GM19324 (cell line): ENCODE measurements at regions not wholly inside any gene's neighbourhood (a gene's known extent, or its start where the extent isn't known, plus 50 kb on each side); places are given as distances from the start of the nearest gene placed in this dataset.
"Not testable (repeated sequence)": the region's sequence is repeated elsewhere in the genome, so short reads cannot be mapped to it uniquely, and the experiment has no call there.

Source experiments
- ATAC-seq: cut with Tn5 transposase; IDR thresholded peaks from one replicate; pipeline ENCODE4 v1.9.1; 2021; ENCODE audit warnings: mild to moderate bottlenecking, moderate library complexity; ENCODE audit not compliant: unreplicated experiment, low FRiP score

DNA sequence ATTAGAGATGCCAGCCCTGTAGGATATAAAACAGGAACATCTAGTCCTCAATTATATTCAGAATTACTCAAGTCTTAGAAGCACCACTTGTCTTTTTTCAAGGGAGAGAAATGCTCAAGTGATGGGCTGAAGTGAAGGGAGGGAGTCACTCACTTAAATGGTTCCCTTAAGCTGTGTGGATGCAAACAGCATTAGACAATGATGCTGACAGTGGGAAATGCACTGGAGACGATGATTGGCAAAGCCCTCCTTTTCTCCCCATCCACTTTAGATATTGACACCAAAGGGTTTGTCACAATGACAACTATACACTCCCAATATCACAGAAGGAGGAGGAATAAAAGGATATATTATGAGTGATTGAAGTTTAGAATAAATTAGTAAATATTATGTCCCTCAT, 491.4 kb upstream of the SMIM31 start:
- not testable (repeated sequence) for ATAC-seq

DNA sequence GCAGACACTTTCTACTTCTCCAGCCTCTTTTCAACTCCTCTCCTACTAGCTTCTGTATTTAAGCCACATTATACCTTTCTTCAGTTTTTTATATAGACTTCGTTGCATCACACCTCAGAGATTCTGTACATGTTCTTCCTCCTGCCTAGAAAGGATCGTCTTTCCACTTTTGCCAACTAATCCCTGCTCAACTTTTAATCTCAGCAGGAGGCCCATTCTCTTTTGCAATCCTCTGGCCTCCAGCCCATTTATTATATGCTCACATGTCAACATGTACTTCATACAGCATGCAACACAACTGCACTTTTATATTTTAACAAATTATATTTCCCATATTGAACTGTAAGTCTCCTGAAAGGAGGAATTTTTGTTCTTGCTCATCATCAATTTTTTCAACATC, 476.5 kb upstream of the SMIM31 start:
- not testable (repeated sequence) for ATAC-seq

DNA sequence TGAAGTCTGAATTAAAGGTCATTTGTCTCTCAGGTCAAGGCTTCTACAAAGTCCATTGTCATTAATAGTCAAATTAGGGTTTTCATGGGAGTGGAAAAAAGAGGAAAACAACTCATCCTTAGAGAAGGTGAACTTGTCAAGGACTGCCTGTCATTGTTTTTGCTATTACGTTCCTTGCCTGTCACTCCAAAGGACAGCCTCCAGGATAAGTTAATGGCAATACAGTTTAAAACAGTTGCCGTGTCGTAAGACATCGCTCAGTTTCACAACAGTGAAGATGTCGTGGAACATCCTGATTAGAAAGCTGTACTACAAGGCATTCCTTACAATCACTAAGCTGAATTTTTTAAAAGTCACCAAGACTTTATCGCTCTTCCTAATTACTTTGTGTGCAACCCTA, 466.8 kb upstream of the SMIM31 start:
- ATAC-seq: no peak

DNA sequence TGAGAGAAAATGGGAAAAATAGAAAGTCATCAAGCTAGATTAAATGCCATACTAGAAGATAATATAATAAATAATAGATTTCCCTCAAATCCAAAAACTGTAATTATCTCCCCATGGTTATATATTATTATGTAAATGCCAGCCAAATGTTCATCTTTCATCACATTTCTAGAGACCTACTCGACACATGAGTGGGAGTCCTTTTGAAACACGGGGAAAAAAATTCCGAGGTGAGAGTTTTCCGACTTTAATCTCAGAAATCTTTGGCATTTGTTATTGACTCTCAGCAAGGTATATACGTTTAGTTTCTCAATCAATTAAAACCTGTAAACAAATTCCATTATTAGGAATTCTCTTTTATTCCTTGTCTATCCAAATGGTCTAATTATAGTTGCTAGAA, 465.4 kb upstream of the SMIM31 start:
- no peak for ATAC-seq

DNA sequence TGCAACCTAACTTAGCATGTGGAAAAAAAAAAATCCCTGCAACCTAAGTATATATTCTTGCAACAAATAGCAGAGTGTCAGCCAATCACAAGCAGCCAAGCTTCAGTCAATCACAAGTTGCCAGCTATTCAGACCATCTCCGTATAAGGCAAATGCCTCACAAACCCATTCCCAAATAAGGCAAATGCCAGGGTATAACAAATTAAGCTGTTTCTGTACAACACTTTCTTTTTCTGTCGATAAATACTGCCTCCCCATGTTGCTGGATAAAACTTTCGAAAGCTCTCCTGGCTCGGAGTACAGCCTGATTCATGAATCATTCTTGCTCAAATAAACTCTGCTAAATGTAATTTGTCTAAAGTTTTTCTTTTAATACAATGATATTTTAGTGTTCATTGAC, 460.7 kb upstream of the SMIM31 start:
- no peak for ATAC-seq

DNA sequence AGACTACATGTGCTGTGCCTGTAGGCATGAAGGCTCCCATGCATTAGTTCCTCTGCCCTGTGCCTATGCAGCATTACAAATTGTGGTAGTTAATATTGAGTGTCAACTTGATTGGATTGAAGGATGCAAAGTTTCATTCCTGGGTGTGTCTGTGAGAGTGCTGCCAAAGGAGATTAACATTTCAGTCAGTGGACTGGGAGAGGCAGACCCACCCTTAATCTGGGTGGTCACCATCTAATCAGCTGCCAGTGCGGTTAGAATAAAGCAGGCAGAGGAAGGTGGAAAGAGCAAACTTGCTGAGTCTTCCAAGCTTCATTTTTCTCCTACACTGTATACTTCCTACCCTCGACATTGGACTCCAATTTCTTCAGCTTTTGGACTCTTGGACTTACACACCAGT, 460.2 kb upstream of the SMIM31 start:
- ATAC-seq: no peak

DNA sequence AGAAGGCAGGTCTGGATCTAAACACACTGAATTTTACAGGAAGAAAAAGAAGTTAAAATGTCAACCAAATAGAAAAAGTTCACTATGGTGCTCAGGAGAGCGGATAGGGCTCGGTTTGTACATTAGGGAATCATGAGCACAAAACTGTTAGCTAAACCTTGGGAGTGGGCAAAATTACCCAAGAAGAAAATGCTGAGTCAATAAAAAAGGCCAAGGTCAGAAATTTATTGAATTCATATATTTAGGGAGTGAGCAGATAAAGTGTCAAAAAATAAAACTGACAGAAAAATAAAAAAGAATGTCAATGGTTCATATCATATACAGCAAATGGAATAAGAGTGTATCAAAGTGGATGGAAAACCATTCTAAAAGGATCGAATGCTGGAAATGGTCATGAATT, 452.5 kb upstream of the SMIM31 start:
- no peak for ATAC-seq

DNA sequence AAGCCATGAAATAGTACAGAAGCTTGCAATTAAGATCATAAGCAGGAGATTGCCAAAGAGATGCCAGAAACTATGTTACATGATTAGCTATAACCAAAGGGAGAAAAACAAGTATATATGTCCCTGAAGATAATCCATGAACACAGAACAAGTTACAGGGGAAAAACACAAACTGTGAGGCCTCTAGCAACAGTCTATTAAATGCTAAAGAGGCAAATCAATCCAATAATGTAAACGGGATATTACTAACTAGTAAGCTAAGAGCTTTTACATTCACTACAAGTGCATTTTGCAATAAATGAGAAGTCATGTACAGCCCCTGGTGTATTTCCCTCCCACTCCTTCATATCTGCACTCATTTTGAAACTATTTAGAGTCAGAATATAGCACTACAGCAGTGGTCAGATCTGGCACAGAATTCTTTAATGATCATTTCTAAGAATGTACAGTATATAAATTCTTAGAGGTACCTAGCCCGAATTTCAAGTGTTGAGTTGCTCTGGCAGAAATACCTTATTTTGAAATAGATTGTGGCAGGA, 449.8 kb upstream of the SMIM31 start:
- ATAC-seq: no peak

DNA sequence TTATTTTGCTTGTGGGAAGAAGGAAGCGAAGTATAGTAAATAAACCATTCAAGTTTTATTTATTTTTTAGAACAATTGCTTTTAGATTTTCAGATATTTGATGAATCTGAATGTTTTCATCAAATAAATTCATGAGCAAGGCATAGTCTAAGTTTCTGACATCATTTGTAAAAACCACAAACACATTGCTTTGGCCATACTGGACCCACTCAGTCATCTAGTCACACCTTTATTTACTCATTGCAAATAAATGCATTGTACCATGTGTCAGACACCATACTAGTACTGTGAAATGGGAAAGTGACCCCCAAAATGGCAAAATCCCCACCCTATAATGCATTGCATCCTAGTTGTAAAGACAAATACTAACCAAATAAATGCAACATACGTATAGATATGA, 449.1 kb upstream of the SMIM31 start:
- ATAC-seq: no peak

DNA sequence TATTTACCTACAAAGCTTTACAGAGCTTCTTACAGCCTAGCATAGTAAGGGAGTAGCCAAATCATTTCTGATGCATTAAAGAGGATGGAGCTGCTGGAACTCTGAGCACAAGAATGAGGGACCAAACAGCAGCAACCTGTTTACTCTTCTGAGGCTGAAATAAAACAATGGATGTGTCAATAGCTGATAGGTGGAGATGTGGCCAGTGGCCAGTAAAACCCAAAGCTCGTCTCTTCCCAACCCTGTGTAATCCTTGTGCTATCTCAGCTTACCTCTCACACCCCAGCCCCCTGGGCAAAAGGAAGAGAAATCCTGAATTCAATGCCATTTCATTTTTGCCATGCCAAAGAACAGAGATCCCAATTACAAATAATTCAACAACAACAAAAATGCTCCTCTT, 446.7 kb upstream of the SMIM31 start:
- no peak for ATAC-seq

DNA sequence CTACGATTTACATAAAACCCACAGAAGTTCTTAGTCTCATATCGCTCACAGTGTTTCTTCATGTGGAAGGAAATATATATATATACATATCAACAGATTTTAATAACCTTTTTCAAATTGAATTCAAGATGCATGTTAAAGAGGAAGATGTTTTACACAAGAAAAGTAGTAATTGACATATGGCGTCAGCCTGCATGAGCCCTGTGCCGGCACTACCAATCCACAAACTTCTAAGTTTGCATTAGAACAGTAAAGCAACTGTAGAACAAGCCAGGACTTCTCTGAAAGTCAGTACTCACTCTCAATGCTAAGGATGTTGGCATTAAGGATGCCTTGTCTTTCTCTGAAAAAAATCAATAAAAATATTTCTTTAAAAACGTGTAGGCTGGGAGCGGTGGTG, 441.3 kb upstream of the SMIM31 start:
- ATAC-seq: no peak

DNA sequence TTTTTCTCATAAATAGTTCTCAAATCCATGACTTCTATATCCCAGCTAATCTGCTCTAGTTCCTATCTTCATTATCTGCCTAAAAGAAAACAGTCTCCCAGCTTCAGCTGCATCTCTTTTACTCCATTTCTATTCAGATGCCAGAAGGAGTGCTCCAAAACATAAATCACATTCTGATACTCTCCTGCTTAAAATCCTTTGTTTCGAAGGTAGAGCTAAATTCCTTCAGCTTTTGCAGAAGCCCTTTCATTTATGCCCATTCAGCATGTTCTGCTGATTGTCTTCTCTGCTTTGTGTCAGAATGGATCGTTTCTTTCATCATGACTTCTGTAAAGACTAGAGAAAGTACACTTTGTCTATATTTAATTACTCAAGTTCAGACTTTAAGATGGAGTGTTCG, 440.1 kb upstream of the SMIM31 start:
- ATAC-seq: no peak

DNA sequence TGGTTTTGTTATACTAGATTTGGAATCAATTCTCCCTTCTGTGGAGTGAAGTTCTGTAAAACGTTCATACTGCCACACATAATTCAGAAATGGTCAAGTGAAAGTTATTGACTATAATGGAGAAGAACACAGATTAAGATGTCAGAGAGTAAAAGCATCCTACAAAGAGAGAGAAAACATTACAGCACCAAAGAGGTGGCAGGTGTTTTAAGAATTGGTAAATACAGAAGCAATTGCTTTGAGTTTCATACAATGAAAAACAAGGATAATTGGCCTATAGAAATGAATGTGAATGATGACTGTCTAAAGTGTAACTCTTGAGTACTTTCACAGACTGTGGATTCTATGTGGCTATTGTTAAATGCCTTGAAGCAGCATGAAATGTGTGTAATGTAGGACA, 435.6 kb upstream of the SMIM31 start:
- ATAC-seq: no peak

DNA sequence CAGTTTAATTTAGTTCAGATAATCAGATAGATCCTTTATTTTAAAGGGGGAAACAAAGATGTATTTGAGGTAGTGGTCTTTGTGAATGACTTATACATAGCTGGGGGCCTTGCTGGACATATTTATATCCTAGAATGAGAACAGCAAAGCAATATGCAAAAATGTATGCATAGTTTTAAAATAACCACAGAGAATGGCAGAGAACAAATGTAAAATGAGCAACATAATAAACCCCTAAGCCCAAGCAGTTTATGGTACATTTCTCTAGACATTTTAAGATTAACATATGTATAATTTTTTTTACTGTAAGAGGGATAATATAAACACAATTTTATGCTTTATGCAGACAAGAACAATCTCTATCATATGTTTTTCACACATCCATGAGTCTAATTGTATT, 434.2 kb upstream of the SMIM31 start:
- ATAC-seq: no peak

DNA sequence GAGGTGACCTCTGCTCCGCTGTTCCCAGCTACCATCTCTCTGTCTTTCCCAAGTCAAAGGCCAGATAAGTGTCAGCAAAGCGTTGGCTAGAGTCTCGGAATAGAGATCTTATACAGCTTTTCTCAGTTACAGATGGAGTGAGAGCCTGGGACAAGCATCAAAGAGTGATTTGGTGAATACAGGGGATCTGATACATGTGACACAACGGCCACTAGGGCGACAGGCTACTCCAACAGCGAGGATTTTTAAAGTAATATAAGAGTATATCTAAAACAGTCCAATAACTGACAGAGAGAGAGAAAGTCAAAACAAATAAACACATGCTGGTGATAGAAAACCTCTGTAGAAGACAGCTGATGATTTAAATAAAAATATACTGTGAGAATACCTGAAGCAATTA, 433.1 kb upstream of the SMIM31 start:
- no peak for ATAC-seq

DNA sequence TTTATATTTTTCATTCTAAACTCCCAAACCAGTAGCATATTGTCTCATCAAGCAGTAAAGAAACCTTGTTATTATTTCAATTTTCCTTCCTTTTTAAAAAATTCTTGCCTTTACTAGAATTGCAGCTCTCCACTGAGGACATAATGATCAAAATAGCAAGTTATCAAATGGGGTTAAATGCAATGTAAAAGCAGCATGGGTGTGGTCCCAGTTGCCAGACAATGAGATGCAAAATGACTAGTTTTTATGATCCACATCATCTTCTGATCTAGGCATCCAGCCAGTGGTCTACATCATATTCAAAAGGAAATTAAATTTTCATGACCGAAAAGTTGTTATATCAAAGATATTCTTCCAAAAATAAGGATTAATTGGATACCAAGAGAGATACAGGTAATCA, 427.9 kb upstream of the SMIM31 start:
- no peak for ATAC-seq

DNA sequence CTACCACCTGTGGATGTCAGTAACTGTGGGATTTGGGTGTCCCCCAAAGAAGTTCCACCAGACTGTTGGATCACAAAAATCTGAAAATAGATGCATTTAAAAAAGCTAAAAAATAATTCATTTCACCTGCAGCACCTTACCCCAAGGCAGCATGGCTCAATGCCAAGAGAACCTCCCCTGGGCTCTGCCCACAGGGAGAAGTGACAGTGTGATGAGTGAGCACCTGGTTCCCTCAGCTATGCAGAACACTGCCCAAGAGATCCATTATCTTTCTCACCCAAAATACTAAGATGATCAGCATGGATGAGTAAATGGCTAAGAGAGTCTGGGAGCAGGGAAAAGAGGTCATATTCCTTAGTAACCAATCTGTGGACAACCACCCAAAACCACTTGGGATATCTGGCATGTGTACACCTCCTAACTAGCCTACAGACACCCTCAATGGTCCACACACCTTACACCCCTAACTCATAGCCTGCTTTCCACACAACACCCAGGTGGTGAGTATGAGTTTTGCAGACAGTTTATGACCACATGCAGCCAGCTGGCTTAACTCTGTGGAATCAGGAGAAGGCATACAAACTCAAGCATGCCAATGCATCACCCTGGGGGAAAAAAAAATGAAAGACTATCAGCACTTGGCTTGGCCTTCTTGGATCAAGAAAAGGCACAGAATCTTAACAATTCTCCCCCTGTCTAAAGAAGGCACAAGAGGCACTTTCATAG, 416.5 kb upstream of the SMIM31 start:
- ATAC-seq: no peak

DNA sequence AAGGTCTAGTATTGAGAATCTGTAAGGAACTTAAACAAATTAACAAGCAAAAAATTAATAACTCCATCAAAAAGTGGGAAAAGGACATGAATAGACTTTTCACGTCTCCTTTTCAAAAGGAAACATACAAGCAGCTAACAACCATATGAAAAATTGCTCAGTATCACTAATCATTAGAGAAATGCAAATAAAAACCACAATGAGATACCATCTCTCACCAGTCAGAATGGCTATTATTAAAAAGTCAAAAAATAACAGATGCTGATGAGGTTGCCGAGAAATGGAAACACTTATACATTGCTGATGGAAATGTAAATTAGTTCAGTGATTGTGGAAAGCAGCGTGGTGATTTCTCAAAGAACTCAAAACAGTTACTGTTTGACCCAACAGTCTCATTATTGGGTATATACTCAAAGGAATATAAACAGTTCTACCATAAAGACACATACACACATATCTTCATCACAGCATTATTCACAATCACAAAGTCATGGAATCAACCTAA, 410.4 kb upstream of the SMIM31 start:
- peak; percentile 66 for ATAC-seq

DNA sequence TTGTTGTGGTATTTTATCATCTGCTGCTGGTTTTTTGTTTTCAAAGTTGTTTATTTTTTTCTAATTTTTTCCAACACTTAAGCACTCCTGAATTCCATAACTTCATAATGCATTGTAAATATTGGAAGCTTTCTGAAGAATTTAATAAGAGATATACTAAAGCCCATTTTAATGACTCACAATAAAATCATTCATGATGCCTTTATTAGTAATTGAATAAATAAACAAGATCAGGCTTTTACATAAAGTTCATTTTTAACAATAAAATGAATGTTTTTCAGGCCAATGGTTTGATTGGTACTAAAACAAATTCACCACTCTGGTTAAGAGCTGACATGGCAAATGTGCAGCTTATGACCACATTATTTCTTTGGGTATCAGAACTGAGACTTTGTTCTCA, 408.2 kb upstream of the SMIM31 start:
- no peak for ATAC-seq

DNA sequence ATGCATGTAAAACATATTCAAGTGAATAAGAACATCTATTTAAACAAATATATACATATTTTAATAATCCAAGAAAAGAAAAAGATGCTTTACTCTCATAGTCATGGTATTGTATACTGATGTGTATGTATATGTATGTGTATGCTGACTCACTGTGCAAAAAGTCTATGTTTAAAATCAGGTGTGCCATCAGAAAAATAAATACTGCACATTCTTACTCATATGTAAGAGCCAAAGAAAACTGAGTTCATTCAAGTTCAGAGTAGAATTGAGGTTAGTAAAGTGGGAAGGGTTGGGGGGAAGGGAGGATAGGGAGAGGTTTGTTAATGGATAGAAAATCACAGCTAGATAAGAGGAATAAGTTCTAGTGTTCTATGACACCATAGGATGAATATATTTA, 403.9 kb upstream of the SMIM31 start:
- no peak for ATAC-seq

DNA sequence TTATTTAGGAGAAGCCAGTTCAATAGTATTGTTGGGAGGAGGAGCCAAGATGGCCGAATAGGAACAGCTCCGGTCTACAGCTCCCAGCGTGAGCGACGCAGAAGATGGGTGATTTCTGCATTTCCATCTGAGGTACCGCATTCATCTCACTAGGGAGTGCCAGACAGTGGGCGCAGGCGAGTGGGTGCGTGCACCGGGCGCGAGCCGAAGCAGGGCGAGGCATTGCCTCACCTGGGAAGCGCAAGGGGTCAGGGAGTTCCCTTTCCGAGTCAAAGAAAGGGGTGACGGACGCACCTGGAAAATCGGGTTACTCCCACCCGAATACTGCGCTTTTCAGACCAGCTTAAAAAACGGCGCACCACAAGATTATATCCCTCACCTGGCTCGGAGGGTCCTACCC, 403.2 kb upstream of the SMIM31 start:
- not testable (repeated sequence) for ATAC-seq

DNA sequence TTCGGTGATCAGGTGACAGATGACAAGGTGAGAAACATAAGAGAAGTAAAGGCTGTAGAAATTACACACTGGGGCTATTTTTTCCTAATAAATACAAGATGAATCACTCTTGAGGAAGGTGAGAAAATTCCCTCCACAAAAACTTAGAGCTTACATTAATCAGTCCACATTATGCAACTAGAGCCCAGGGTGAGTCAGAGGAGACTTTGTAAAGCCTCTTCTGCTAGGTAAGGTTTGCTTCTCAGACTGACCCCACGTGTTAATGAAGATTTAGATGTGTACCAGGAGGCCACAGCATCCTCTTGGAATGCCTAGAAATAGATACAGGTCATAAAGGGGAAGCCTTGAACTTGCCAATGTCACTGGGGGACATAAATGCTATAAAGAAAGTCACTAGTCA, 396.0 kb upstream of the SMIM31 start:
- ATAC-seq: no peak

DNA sequence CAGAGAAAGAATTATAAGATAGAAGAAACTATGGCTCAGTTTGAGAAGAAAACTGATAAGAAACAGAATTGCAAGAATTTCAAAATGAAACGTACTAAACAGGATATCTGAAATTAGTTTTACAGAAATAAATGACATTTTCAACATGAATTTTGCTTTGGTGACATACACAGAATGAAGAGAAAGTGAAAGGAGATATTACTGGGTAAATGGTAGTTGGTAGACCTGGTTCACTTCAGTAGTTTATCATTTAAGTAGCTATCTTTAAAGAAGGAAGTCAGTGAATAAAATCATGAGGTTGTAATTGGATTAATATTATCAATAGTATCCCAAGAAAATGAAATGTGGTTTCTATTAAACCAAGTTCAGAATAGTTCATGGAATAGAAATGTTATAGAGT, 395.5 kb upstream of the SMIM31 start:
- ATAC-seq: no peak
